Ishikawa (cell line): ENCODE measurements at regions not wholly inside any gene's neighbourhood (a gene's known extent, or its start where the extent isn't known, plus 50 kb on each side); places are given as distances from the start of the nearest gene placed in this dataset.

Source experiments
- CEBPB ChIP-seq: IDR thresholded peaks from 2 replicates; pipeline ENCODE4 v1.6.1; 2012
- EGR1 ChIP-seq: IDR thresholded peaks from 2 replicates; pipeline ENCODE4 v1.6.1; 2012
- EP300 ChIP-seq: IDR thresholded peaks from 2 replicates; pipeline ENCODE4 v1.6.1; 2012; ENCODE audit warnings: borderline replicate concordance
- FOXM1 ChIP-seq: IDR thresholded peaks from 2 replicates; pipeline ENCODE4 v1.6.1; 2012; ENCODE audit warnings: low read depth, borderline replicate concordance
- RAD21 ChIP-seq: IDR thresholded peaks from 2 replicates; pipeline ENCODE4 v1.6.1; 2012; ENCODE audit warnings: low read depth
- REST ChIP-seq: IDR thresholded peaks from 2 replicates; pipeline ENCODE4 v1.6.1; 2012; ENCODE audit warnings: low read depth, mild to moderate bottlenecking
- TAF1 ChIP-seq: IDR thresholded peaks from 2 replicates; pipeline ENCODE4 v1.6.1; 2012; ENCODE audit warnings: low read depth, mild to moderate bottlenecking
- TCF12 ChIP-seq: IDR thresholded peaks from 2 replicates; pipeline ENCODE4 v1.6.1; 2012; ENCODE audit warnings: low read depth
- TEAD4 ChIP-seq: IDR thresholded peaks from 2 replicates; pipeline ENCODE4 v1.6.1; 2012
- YY1 ChIP-seq: IDR thresholded peaks from 2 replicates; pipeline ENCODE4 v1.6.1; 2012; ENCODE audit warnings: low read depth
- TF ChIP-seq, protein P1 (sequence below): IDR thresholded peaks from 2 replicates; pipeline ENCODE4 v1.6.1; 2012
- TF ChIP-seq, protein P2 (sequence below): IDR thresholded peaks from 2 replicates; pipeline ENCODE4 v1.6.1; 2012

DNA sequence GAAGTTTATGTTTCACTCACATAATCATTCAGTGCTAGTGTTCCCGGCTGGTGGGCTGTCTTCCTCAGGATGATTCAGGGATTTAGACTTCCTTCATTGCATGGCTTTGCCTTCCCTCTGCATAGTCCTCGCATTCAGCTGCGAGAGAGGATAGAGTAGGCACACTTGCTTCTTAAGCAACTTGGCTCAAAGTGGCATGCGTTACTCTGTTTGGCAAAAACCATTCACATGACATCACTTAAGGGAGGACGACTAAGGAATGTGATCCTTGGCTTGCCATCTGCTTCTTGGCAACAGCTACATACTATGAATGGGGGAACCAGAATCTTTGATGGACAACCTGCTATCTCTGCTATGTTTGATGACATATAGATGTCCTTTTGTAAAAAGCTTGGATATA lies 359.3 kb downstream of the TDRD3 start:
- TF ChIP-seq TCF12: no peak
- TF ChIP-seq REST: no peak
- TF ChIP-seq, protein P1, sequence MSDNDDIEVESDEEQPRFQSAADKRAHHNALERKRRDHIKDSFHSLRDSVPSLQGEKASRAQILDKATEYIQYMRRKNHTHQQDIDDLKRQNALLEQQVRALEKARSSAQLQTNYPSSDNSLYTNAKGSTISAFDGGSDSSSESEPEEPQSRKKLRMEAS: no peak
- TF ChIP-seq YY1: no peak
- no peak for TF ChIP-seq RAD21
- no peak for TF ChIP-seq EP300
- TF ChIP-seq TAF1: no peak
- no peak for TF ChIP-seq EGR1
- TF ChIP-seq, protein P2, sequence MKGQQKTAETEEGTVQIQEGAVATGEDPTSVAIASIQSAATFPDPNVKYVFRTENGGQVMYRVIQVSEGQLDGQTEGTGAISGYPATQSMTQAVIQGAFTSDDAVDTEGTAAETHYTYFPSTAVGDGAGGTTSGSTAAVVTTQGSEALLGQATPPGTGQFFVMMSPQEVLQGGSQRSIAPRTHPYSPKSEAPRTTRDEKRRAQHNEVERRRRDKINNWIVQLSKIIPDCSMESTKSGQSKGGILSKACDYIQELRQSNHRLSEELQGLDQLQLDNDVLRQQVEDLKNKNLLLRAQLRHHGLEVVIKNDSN: no peak
- TF ChIP-seq CEBPB: no peak
- TF ChIP-seq TEAD4: no peak
- no peak for TF ChIP-seq FOXM1
